IPS-20b (cell line): ENCODE measurements at regions not wholly inside any gene's neighbourhood (a gene's known extent, or its start where the extent isn't known, plus 50 kb on each side); places are given as distances from the start of the nearest gene placed in this dataset.
"Not testable (repeated sequence)": the region's sequence is repeated elsewhere in the genome, so short reads cannot be mapped to it uniquely, and the experiment has no call there.

ENCODE experiments used
- H3K27ac ChIP-seq: one replicate; pipeline ENCODE4 v1.5.1; 2013; ENCODE audit warnings: low read length
- H3K27me3 ChIP-seq: 2 replicates; pipeline ENCODE4 v1.6.1; 2013; ENCODE audit warnings: mild to moderate bottlenecking, low read length, inconsistent platforms; ENCODE audit not compliant: insufficient read depth
- H3K36me3 ChIP-seq: 2 replicates; pipeline ENCODE4 v1.6.1; 2013; ENCODE audit warnings: low read depth, mild to moderate bottlenecking, inconsistent platforms, low read length, moderate library complexity; ENCODE audit not compliant: insufficient read depth
- H3K4me1 ChIP-seq: 2 replicates; pipeline ENCODE4 v1.6.1; 2013; ENCODE audit warnings: mild to moderate bottlenecking, control low read depth, inconsistent platforms, low read length, moderate library complexity; ENCODE audit not compliant: insufficient read depth
- H3K4me3 ChIP-seq: 2 replicates; pipeline ENCODE4 v1.5.1; 2013; ENCODE audit warnings: mild to moderate bottlenecking, low read length, inconsistent platforms
- H3K9ac ChIP-seq: 2 replicates; pipeline ENCODE4 v1.6.1; 2013; ENCODE audit warnings: low read depth, mild to moderate bottlenecking, inconsistent platforms, low read length, moderate library complexity
- H3K9me3 ChIP-seq: 2 replicates; pipeline ENCODE4 v1.6.1; 2013; ENCODE audit warnings: mild to moderate bottlenecking, low read depth, low read length, inconsistent platforms; ENCODE audit not compliant: insufficient read depth

GRCh38 chr7:124202546-124202945 lies 169.7 kb upstream of the TMEM229A start:
- H3K4me1 ChIP-seq, result no peaks in the 10 kb centered on the region
- no peaks in the 10 kb centered on the region for H3K36me3 ChIP-seq
- H3K27me3 ChIP-seq, result no peaks in the 10 kb centered on the region
- H3K4me3 ChIP-seq, result no peak overlapping the region
- H3K9me3 ChIP-seq, result no peaks in the 10 kb centered on the region
- no peak overlapping the region for H3K9ac ChIP-seq
- no peak overlapping the region for H3K27ac ChIP-seq

GRCh38 chr7:124201768-124202349 lies 169.0 kb upstream of the TMEM229A start:
- H3K4me1 ChIP-seq, result no peaks in the 10 kb centered on the region
- H3K9me3 ChIP-seq, result no peaks in the 10 kb centered on the region
- no peak overlapping the region for H3K4me3 ChIP-seq
- H3K9ac ChIP-seq, result no peak overlapping the region
- no peaks in the 10 kb centered on the region for H3K27me3 ChIP-seq
- no peak overlapping the region for H3K27ac ChIP-seq
- H3K36me3 ChIP-seq, result no peaks in the 10 kb centered on the region

GRCh38 chr7:124196519-124196918 lies 163.7 kb upstream of the TMEM229A start:
- Histone ChIP-seq H3K4me1 (no peaks in the 10 kb centered on the region), H3K4me3 (no peak overlapping the region), H3K9ac (no peak overlapping the region), H3K27me3 (no peaks in the 10 kb centered on the region), H3K9me3 (no peaks in the 10 kb centered on the region), H3K36me3 (no peaks in the 10 kb centered on the region), H3K27ac (no peak overlapping the region)

- Histone ChIP-seq H3K4me1 (peaks cover 6% of the 10 kb centered on the region; the same call in 1 of the 2 replicates), H3K36me3 (no peaks in the 10 kb centered on the region), H3K4me3 (no peak overlapping the region), H3K9me3 (no peaks in the 10 kb centered on the region), H3K27me3 (no peaks in the 10 kb centered on the region), H3K27ac (no peak overlapping the region), H3K9ac (no peak overlapping the region)
Measured at GRCh38 chr7:124192885-124193284, 160.0 kb upstream of the TMEM229A start.

GRCh38 chr7:124191713-124192112 lies 158.8 kb upstream of the TMEM229A start:
- H3K27me3 ChIP-seq, result no peaks in the 10 kb centered on the region
- H3K36me3 ChIP-seq, result no peaks in the 10 kb centered on the region
- no peak overlapping the region for H3K27ac ChIP-seq
- H3K9ac ChIP-seq, result no peak overlapping the region
- no peak overlapping the region for H3K4me3 ChIP-seq
- peaks cover 6% of the 10 kb centered on the region; the same call in 1 of the 2 replicates for H3K4me1 ChIP-seq
- H3K9me3 ChIP-seq, result no peaks in the 10 kb centered on the region

- Histone ChIP-seq H3K36me3 (no peaks in the 10 kb centered on the region), H3K4me3 (no peak overlapping the region), H3K9ac (no peak overlapping the region), H3K27me3 (no peaks in the 10 kb centered on the region), H3K4me1 (peaks cover 6% of the 10 kb centered on the region; the same call in 1 of the 2 replicates), H3K27ac (no peak overlapping the region), H3K9me3 (no peaks in the 10 kb centered on the region)
Measured at GRCh38 chr7:124191030-124191429, 158.2 kb upstream of the TMEM229A start.

- H3K9me3 ChIP-seq, result no peaks in the 10 kb centered on the region
- no peaks in the 10 kb centered on the region for H3K27me3 ChIP-seq
- no peak overlapping the region for H3K9ac ChIP-seq
- peaks cover 6% of the 10 kb centered on the region; the same call in 1 of the 2 replicates for H3K4me1 ChIP-seq
- no peaks in the 10 kb centered on the region for H3K36me3 ChIP-seq
- H3K4me3 ChIP-seq, result no peak overlapping the region
- no peak overlapping the region for H3K27ac ChIP-seq
Measured at GRCh38 chr7:124188576-124188975, 155.7 kb upstream of the TMEM229A start.

- Histone ChIP-seq H3K27me3 (no peaks in the 10 kb centered on the region), H3K9ac (no peak overlapping the region), H3K36me3 (no peaks in the 10 kb centered on the region), H3K27ac (no peak overlapping the region), H3K4me3 (no peak overlapping the region), H3K9me3 (no peaks in the 10 kb centered on the region), H3K4me1 (peaks cover 6% of the 10 kb centered on the region; the same call in 1 of the 2 replicates)
Measured at GRCh38 chr7:124187962-124188361, 155.1 kb upstream of the TMEM229A start.

GRCh38 chr7:124183649-124184048 lies 150.8 kb upstream of the TMEM229A start:
- no peak overlapping the region for H3K9ac ChIP-seq
- H3K4me3 ChIP-seq, result no peak overlapping the region
- no peak overlapping the region for H3K27ac ChIP-seq
- no peaks in the 10 kb centered on the region for H3K27me3 ChIP-seq
- no peaks in the 10 kb centered on the region for H3K9me3 ChIP-seq
- no peaks in the 10 kb centered on the region for H3K36me3 ChIP-seq
- H3K4me1 ChIP-seq, result peaks cover 6% of the 10 kb centered on the region; the same call in 1 of the 2 replicates

GRCh38 chr7:124179641-124180040 lies 146.8 kb upstream of the TMEM229A start:
- H3K27ac ChIP-seq, result no peak overlapping the region
- H3K9me3 ChIP-seq, result no peaks in the 10 kb centered on the region
- H3K36me3 ChIP-seq, result no peaks in the 10 kb centered on the region
- H3K4me1 ChIP-seq, result no peaks in the 10 kb centered on the region
- H3K4me3 ChIP-seq, result no peak overlapping the region
- no peaks in the 10 kb centered on the region for H3K27me3 ChIP-seq
- no peak overlapping the region for H3K9ac ChIP-seq

- Histone ChIP-seq H3K27me3 (no peaks in the 10 kb centered on the region), H3K36me3 (no peaks in the 10 kb centered on the region), H3K4me1 (no peaks in the 10 kb centered on the region), H3K9me3 (no peaks in the 10 kb centered on the region), H3K27ac (no peak overlapping the region), H3K4me3 (no peak overlapping the region), H3K9ac (no peak overlapping the region)
Measured at GRCh38 chr7:124177891-124178290, 145.0 kb upstream of the TMEM229A start.

GRCh38 chr7:124171812-124172211 lies 138.9 kb upstream of the TMEM229A start:
- H3K9ac ChIP-seq, H3K4me3 ChIP-seq, H3K36me3 ChIP-seq, H3K9me3 ChIP-seq, H3K27ac ChIP-seq, H3K27me3 ChIP-seq, H3K4me1 ChIP-seq: not testable (repeated sequence)
